ENCODE measurements at regions not wholly inside any gene's neighbourhood (a gene's known extent, or its start where the extent isn't known, plus 50 kb on each side); places are given as distances from the start of the nearest gene placed in this dataset.

DNA sequence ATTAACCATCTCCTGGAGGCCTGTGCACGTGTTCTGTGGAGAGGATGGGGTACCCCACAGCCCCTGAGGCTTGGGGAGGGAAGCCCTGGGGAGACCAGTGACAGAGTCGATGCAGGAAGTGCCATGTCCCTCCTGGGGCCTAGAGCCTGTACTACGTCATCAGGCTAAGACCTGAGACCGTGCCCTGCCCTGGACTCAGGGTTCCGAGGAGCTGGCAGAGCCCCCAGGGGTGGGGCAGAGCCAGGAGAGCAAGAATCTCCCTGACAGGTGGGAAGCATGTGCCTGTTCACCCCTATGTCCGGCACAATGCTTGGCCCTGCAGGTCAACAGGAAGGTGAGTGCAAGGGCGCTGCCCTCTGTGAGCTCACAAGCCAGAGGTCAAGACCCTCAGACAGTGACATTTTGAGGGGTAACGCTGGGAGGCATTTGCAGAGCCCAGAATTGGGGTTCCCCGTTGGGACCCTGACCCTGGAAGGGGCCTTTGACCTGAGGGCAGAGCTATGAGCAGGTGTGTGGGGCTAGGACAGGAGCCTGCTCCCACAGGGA, 781.6 kb downstream of the BRD1 start:
- no peak overlapping the region for H3K4me3 ChIP-seq (ENCODE audit: control extremely low read depth in 1 of 5, extremely low read depth in 1 of 5, insufficient read depth in 1 of 5, low read depth in 2 of 5, low read length in 4 of 5)
- no peaks in the 10 kb centered on the region for H3K4me1 ChIP-seq (ENCODE audit: control insufficient read depth in 2 of 2, insufficient read depth in 2 of 2, low read length in 2 of 2)
- intact Hi-C loops (cut with micrococcal nuclease): no loop called here
- ChIA-PET CTCF (no interaction called here), POLR2A (no interaction called here)
- no peaks in the 10 kb centered on the region for H3K4me1 Mint-ChIP-seq
- H4K20me1 ChIP-seq (ENCODE audit: control insufficient read depth, insufficient read depth, low read length, poor library complexity, severe bottlenecking): no peaks in the 10 kb centered on the region
- H3K9me3 ChIP-seq (ENCODE audit: control extremely low read depth in 1 of 3, control insufficient read depth in 2 of 3, insufficient read depth in 1 of 3, low read length in 2 of 3): peaks cover 0 to 3% (median 0%) of the 10 kb centered on the region in 3 donors
- no peaks in the 10 kb centered on the region for H3K79me2 ChIP-seq (ENCODE audit: control insufficient read depth, insufficient read depth, low read length)
- DNase-seq (no peak), ATAC-seq (ENCODE audit: low read depth) (no peak)
- no peak overlapping the region for H3K4me2 ChIP-seq (replicated peaks; ENCODE audit: low read depth, low read length, poor library complexity, severe bottlenecking)
- no peaks in the 10 kb centered on the region for H3K36me3 ChIP-seq (replicated peaks in 1 of 2; ENCODE audit: control extremely low read depth in 1 of 2, control insufficient read depth in 1 of 2, extremely low read depth in 1 of 2, insufficient read depth in 2 of 2, low read length in 1 of 2)
- H3K27me3 Mint-ChIP-seq: no peaks in the 10 kb centered on the region
- TF ChIP-seq, protein P1, sequence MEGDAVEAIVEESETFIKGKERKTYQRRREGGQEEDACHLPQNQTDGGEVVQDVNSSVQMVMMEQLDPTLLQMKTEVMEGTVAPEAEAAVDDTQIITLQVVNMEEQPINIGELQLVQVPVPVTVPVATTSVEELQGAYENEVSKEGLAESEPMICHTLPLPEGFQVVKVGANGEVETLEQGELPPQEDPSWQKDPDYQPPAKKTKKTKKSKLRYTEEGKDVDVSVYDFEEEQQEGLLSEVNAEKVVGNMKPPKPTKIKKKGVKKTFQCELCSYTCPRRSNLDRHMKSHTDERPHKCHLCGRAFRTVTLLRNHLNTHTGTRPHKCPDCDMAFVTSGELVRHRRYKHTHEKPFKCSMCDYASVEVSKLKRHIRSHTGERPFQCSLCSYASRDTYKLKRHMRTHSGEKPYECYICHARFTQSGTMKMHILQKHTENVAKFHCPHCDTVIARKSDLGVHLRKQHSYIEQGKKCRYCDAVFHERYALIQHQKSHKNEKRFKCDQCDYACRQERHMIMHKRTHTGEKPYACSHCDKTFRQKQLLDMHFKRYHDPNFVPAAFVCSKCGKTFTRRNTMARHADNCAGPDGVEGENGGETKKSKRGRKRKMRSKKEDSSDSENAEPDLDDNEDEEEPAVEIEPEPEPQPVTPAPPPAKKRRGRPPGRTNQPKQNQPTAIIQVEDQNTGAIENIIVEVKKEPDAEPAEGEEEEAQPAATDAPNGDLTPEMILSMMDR (IDR thresholded peaks at IDR 0.05): no peak
- TF ChIP-seq EZH2 (IDR thresholded peaks at IDR 0.05; ENCODE audit: borderline replicate concordance, insufficient read depth, low read depth, low read length, poor library complexity, severe bottlenecking): no peak
- no peak overlapping the region for H3K9ac ChIP-seq (ENCODE audit: low read length)
- no peak overlapping the region for H2AFZ ChIP-seq (ENCODE audit: insufficient read depth, low read depth, low read length, poor library complexity, severe bottlenecking)
- H3K27ac Mint-ChIP-seq: no peak overlapping the region
- H3K27me3 ChIP-seq (replicated peaks in 1 of 4; ENCODE audit: control extremely low read depth in 1 of 4, control insufficient read depth in 3 of 4, insufficient read depth in 4 of 4, low read length in 3 of 4): no peaks in the 10 kb centered on the region
- WGBS (ENCODE audit: insufficient coverage): 53% methylated on average over 9 of the region's 9 CpGs
- H3K27ac ChIP-seq (ENCODE audit: low read length in 2 of 2): no peak overlapping the region
- no peaks in the 10 kb centered on the region for H3K9me3 Mint-ChIP-seq (ENCODE audit: insufficient read depth)
- no peak overlapping the region for H3K4me3 Mint-ChIP-seq

- TF ChIP-seq EZH2 (IDR thresholded peaks at IDR 0.05; ENCODE audit: borderline replicate concordance, insufficient read depth, low read depth, low read length, poor library complexity, severe bottlenecking): no peak
- TF ChIP-seq, protein P1 (IDR thresholded peaks at IDR 0.05): no peak
- no peak overlapping the region for H3K4me3 Mint-ChIP-seq
- no peaks in the 10 kb centered on the region for H3K9me3 Mint-ChIP-seq (ENCODE audit: insufficient read depth)
- H3K27me3 Mint-ChIP-seq: no peaks in the 10 kb centered on the region
- ATAC-seq (ENCODE audit: low read depth) (no peak), DNase-seq (no peak)
- no peak overlapping the region for H3K4me3 ChIP-seq (ENCODE audit: control extremely low read depth in 1 of 5, extremely low read depth in 1 of 5, insufficient read depth in 1 of 5, low read depth in 2 of 5, low read length in 4 of 5)
- no peak overlapping the region for H3K9ac ChIP-seq (ENCODE audit: low read length)
- H3K4me2 ChIP-seq (replicated peaks; ENCODE audit: low read depth, low read length, poor library complexity, severe bottlenecking): no peak overlapping the region
- H3K79me2 ChIP-seq (ENCODE audit: control insufficient read depth, insufficient read depth, low read length): no peaks in the 10 kb centered on the region
- H3K27me3 ChIP-seq (replicated peaks in 1 of 4; ENCODE audit: control extremely low read depth in 1 of 4, control insufficient read depth in 3 of 4, insufficient read depth in 4 of 4, low read length in 3 of 4): no peaks in the 10 kb centered on the region
- no peak overlapping the region for H2AFZ ChIP-seq (ENCODE audit: insufficient read depth, low read depth, low read length, poor library complexity, severe bottlenecking)
- ChIA-PET CTCF (no interaction called here), POLR2A (no interaction called here)
- H4K20me1 ChIP-seq (ENCODE audit: control insufficient read depth, insufficient read depth, low read length, poor library complexity, severe bottlenecking): no peaks in the 10 kb centered on the region
- no peaks in the 10 kb centered on the region for H3K4me1 ChIP-seq (ENCODE audit: control insufficient read depth in 2 of 2, insufficient read depth in 2 of 2, low read length in 2 of 2)
- no peak overlapping the region for H3K27ac Mint-ChIP-seq
- no peaks in the 10 kb centered on the region for H3K4me1 Mint-ChIP-seq
- no peaks in the 10 kb centered on the region for H3K36me3 ChIP-seq (replicated peaks in 1 of 2; ENCODE audit: control extremely low read depth in 1 of 2, control insufficient read depth in 1 of 2, extremely low read depth in 1 of 2, insufficient read depth in 2 of 2, low read length in 1 of 2)
- intact Hi-C loops (cut with micrococcal nuclease): no loop called here
- H3K27ac ChIP-seq (ENCODE audit: low read length in 2 of 2): no peak overlapping the region
- H3K9me3 ChIP-seq (ENCODE audit: control extremely low read depth in 1 of 3, control insufficient read depth in 2 of 3, insufficient read depth in 1 of 3, low read length in 2 of 3): peaks cover 0 to 3% (median 0%) of the 10 kb centered on the region in 3 donors
- WGBS (ENCODE audit: insufficient coverage): 67% methylated on average over 11 of the region's 12 CpGs
These were observed 782.4 kb downstream of the BRD1 start for GRCh38 chr22:49045276-49045675.
